Neural cell (in vitro differentiated cells): ENCODE measurements at regions not wholly inside any gene's neighbourhood (a gene's known extent, or its start where the extent isn't known, plus 50 kb on each side); places are given as distances from the start of the nearest gene placed in this dataset.

Source experiments
- H2AFZ ChIP-seq: fragments of 200-600, 300-800 bp; sonication (generic), shearing (Covaris generic); 2 replicates; pipeline ENCODE4 v1.6.0; 2014; ENCODE audit warnings: low read depth, mild to moderate bottlenecking, antibody characterized with exemption, low read length, moderate library complexity
- H3F3A ChIP-seq: fragments of 200-600 bp; shearing (Covaris generic); 2 replicates; pipeline ENCODE4 v1.6.1; 2016; ENCODE audit warnings: mild to moderate bottlenecking, moderate library complexity, mixed read lengths, antibody characterized with exemption, low read length; ENCODE audit not compliant: insufficient read depth, poor library complexity, severe bottlenecking
- H3K27ac ChIP-seq: fragments of 200-600, 300-800 bp; sonication (generic), shearing (Covaris generic); 2 replicates; pipeline ENCODE4 v1.5.1; 2014; ENCODE audit warnings: mild to moderate bottlenecking, low read length, moderate library complexity
- H3K27me3 ChIP-seq: fragments of 300-800, 200-600 bp; sonication (generic), shearing (Covaris generic); 2 replicates; pipeline ENCODE4 v1.6.0; 2014; ENCODE audit warnings: mild to moderate bottlenecking, low read depth, low read length, moderate library complexity; ENCODE audit not compliant: insufficient read depth
- H3K36me3 ChIP-seq: fragments of 300-800, 200-600 bp; sonication (generic), shearing (Covaris generic); 2 replicates; pipeline ENCODE4 v1.5.1; 2014; ENCODE audit warnings: mild to moderate bottlenecking, antibody characterized with exemption, low read length, moderate library complexity; ENCODE audit not compliant: insufficient read depth
- H3K4me2 ChIP-seq: fragments of 300-800, 200-600 bp; sonication (generic), shearing (Covaris generic); 2 replicates; pipeline ENCODE4 v1.6.0; 2014; ENCODE audit warnings: mild to moderate bottlenecking, low read length
- H3K4me3 ChIP-seq: fragments of 300-800, 200-600 bp; sonication (generic), shearing (Covaris generic); 2 replicates; pipeline ENCODE4 v1.5.1; 2014; ENCODE audit warnings: mild to moderate bottlenecking, low read length, moderate library complexity
- H3K79me2 ChIP-seq: fragments of 200-600 bp; shearing (Covaris generic); replicated peaks from 2 replicates; pipeline ENCODE4 v1.6.0; 2014; ENCODE audit warnings: mild to moderate bottlenecking, low read length, moderate library complexity; ENCODE audit not compliant: insufficient read depth
- H3K9ac ChIP-seq: fragments of 300-800, 200-600 bp; sonication (generic), shearing (Covaris generic); 2 replicates; pipeline ENCODE4 v1.6.1; 2016; ENCODE audit warnings: mild to moderate bottlenecking, low read length, mixed read lengths
- H3K9me2 ChIP-seq: fragments of 200-600 bp; shearing (Covaris generic); 2 replicates; pipeline ENCODE4 v1.6.1; 2016; ENCODE audit warnings: mild to moderate bottlenecking, low read length, mixed read lengths; ENCODE audit not compliant: insufficient read depth
- H3K9me3 ChIP-seq: fragments of 200-600, 300-800 bp; sonication (generic), shearing (Covaris generic); 2 replicates; pipeline ENCODE4 v1.6.1; 2016; ENCODE audit warnings: mild to moderate bottlenecking, mixed run types, low read length, moderate library complexity, mixed read lengths
- H4K20me1 ChIP-seq: fragments of 200-600 bp; shearing (Covaris generic); 2 replicates; pipeline ENCODE4 v1.6.1; 2016; ENCODE audit warnings: mild to moderate bottlenecking, mixed run types; ENCODE audit not compliant: insufficient read depth
- EP300 ChIP-seq: fragments of 450-650 bp; conservative IDR thresholded peaks from 2 replicates; pipeline ENCODE4 v1.6.1; 2014; ENCODE audit warnings: antibody characterized with exemption, mild to moderate bottlenecking, moderate library complexity; ENCODE audit not compliant: poor library complexity, severe bottlenecking
- EZH2 ChIP-seq: fragments of 200-600, 300-800 bp; shearing (Covaris generic), sonication (generic); IDR thresholded peaks from 2 replicates; pipeline ENCODE4 v1.6.1; 2014; ENCODE audit warnings: antibody characterized with exemption, low read length, borderline replicate concordance, mild to moderate bottlenecking; ENCODE audit not compliant: insufficient read depth, poor library complexity, severe bottlenecking
- MXI1 ChIP-seq: fragments of 450-650 bp; conservative IDR thresholded peaks from 2 replicates; pipeline ENCODE4 v1.6.1; 2014; ENCODE audit warnings: antibody characterized with exemption, mild to moderate bottlenecking; ENCODE audit not compliant: poor library complexity, severe bottlenecking
- POLR2AphosphoS5 ChIP-seq: IDR thresholded peaks from 2 replicates; pipeline ENCODE4 v1.6.1; 2012
- RAD21 ChIP-seq: fragments of 450-650 bp; conservative IDR thresholded peaks from 2 replicates; pipeline ENCODE4 v1.6.1; 2014; ENCODE audit warnings: antibody characterized with exemption, mild to moderate bottlenecking, moderate library complexity
- SMC3 ChIP-seq: fragments of 450-650 bp; conservative IDR thresholded peaks from 2 replicates; pipeline ENCODE4 v1.6.1; 2014; ENCODE audit warnings: antibody characterized with exemption, mild to moderate bottlenecking, moderate library complexity; ENCODE audit not compliant: poor library complexity
- TAF1 ChIP-seq: IDR thresholded peaks from 2 replicates; pipeline ENCODE4 v1.6.1; 2012; ENCODE audit warnings: low read depth
- TF ChIP-seq, protein P1 (sequence below): fragments of 450-650 bp; IDR thresholded peaks from 2 replicates; pipeline ENCODE4 v1.5.1; 2014; ENCODE audit warnings: antibody characterized with exemption, mild to moderate bottlenecking, moderate library complexity; ENCODE audit not compliant: poor library complexity, severe bottlenecking
- TF ChIP-seq, protein P2 (sequence below): IDR thresholded peaks from 2 replicates; pipeline ENCODE4 v1.6.1; 2012; ENCODE audit warnings: borderline replicate concordance

DNA sequence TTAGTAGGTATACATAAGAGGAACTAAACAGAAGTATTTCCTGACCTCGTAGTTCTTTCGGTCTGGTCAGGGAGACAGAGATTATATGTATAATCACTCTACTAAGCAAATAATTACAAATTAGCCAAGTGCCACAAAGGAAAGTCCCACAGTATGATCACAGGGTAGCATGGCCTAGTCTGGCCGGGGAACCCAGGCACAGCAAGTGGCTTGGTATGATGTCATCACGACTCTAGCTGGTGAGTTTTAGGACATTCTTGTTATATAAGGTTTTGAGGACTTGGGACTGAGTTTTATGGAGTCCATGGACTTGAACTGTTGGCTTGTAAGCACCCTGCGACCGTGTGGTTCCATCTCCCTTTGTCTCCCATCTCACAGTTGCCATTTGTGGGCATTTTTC is 316.5 kb upstream of the ZFHX3 start:
- no peak overlapping the region for H3K27ac ChIP-seq
- no peak overlapping the region for H2AFZ ChIP-seq
- no peaks in the 10 kb centered on the region for H3K36me3 ChIP-seq
- no peaks in the 10 kb centered on the region for H3F3A ChIP-seq
- TF ChIP-seq, protein P1, sequence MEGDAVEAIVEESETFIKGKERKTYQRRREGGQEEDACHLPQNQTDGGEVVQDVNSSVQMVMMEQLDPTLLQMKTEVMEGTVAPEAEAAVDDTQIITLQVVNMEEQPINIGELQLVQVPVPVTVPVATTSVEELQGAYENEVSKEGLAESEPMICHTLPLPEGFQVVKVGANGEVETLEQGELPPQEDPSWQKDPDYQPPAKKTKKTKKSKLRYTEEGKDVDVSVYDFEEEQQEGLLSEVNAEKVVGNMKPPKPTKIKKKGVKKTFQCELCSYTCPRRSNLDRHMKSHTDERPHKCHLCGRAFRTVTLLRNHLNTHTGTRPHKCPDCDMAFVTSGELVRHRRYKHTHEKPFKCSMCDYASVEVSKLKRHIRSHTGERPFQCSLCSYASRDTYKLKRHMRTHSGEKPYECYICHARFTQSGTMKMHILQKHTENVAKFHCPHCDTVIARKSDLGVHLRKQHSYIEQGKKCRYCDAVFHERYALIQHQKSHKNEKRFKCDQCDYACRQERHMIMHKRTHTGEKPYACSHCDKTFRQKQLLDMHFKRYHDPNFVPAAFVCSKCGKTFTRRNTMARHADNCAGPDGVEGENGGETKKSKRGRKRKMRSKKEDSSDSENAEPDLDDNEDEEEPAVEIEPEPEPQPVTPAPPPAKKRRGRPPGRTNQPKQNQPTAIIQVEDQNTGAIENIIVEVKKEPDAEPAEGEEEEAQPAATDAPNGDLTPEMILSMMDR: no peak
- no peak for TF ChIP-seq EZH2
- TF ChIP-seq MXI1: no peak
- no peak for TF ChIP-seq RAD21
- TF ChIP-seq EP300: no peak
- TF ChIP-seq TAF1: no peak
- TF ChIP-seq, protein P2, sequence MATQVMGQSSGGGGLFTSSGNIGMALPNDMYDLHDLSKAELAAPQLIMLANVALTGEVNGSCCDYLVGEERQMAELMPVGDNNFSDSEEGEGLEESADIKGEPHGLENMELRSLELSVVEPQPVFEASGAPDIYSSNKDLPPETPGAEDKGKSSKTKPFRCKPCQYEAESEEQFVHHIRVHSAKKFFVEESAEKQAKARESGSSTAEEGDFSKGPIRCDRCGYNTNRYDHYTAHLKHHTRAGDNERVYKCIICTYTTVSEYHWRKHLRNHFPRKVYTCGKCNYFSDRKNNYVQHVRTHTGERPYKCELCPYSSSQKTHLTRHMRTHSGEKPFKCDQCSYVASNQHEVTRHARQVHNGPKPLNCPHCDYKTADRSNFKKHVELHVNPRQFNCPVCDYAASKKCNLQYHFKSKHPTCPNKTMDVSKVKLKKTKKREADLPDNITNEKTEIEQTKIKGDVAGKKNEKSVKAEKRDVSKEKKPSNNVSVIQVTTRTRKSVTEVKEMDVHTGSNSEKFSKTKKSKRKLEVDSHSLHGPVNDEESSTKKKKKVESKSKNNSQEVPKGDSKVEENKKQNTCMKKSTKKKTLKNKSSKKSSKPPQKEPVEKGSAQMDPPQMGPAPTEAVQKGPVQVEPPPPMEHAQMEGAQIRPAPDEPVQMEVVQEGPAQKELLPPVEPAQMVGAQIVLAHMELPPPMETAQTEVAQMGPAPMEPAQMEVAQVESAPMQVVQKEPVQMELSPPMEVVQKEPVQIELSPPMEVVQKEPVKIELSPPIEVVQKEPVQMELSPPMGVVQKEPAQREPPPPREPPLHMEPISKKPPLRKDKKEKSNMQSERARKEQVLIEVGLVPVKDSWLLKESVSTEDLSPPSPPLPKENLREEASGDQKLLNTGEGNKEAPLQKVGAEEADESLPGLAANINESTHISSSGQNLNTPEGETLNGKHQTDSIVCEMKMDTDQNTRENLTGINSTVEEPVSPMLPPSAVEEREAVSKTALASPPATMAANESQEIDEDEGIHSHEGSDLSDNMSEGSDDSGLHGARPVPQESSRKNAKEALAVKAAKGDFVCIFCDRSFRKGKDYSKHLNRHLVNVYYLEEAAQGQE: no peak
- no peak for TF ChIP-seq POLR2AphosphoS5
- no peak for TF ChIP-seq SMC3
- H3K4me2 ChIP-seq: no peak overlapping the region
- H3K79me2 ChIP-seq: no peaks in the 10 kb centered on the region
- H3K9me2 ChIP-seq: no peaks in the 10 kb centered on the region
- no peaks in the 10 kb centered on the region for H3K27me3 ChIP-seq
- H3K4me3 ChIP-seq: no peak overlapping the region
- H4K20me1 ChIP-seq: no peaks in the 10 kb centered on the region
- H3K9ac ChIP-seq: no peak overlapping the region
- no peaks in the 10 kb centered on the region for H3K9me3 ChIP-seq

DNA sequence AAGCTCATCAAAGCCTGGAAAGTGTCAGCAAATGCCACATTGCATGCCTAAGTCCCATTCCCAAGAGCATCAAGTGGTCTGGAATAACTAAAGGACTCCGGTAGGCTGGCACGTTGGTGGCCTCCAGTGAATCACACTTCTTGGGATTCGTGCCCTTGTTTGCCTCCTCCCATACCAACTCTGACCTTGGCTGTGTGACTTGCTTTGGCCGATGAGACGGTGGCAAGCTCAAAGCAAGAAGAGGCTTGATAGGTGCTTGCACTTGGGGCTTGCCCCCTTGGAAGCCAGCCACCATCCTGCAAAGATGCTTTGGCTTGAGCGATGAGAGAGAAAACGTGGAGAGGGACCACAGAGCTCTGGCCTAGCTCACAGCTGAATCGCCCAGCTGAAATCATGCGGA is 313.1 kb upstream of the ZFHX3 start:
- Histone ChIP-seq H2AFZ (no peak overlapping the region), H3K9ac (no peak overlapping the region), H3K9me3 (no peaks in the 10 kb centered on the region), H3K27me3 (no peaks in the 10 kb centered on the region), H3K9me2 (no peaks in the 10 kb centered on the region), H4K20me1 (no peaks in the 10 kb centered on the region), H3K79me2 (no peaks in the 10 kb centered on the region), H3K4me3 (no peak overlapping the region), H3K4me2 (no peak overlapping the region), H3K27ac (no peak overlapping the region), H3F3A (no peaks in the 10 kb centered on the region), H3K36me3 (no peaks in the 10 kb centered on the region)
- TF ChIP-seq TAF1: no peak

DNA sequence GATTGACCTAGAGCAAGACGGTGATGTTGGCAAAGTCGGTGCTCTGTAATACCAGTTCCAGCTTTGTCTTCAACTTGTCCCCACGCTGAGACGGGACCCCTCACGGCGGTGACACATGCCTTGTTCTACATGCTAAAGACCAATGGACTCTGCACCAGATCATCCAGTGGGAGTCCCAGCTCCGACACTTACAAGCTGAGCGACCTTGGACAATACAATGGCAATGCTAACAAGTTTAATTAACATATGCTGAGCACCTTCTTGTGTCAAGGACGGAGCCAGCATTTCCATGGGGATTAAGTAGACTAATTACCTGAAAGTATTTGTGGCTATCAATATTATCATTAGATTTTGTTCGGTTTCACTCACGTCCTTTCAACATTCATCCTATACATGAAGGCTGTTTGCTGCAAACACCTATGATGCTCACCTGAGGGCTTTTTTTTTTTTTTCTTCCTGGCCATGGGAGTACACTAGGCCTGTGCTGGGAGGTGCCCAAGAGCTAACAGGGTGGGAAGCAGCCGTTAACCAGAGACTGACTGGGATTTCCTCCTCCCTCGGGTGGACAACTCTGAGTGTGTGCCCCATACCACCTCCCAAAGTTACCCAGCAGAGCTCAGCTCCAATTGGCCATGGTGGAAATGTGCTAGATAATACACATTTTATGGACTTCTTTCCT is 308.6 kb upstream of the ZFHX3 start:
- H3K79me2 ChIP-seq: no peaks in the 10 kb centered on the region
- H3K27me3 ChIP-seq: no peaks in the 10 kb centered on the region
- H3F3A ChIP-seq: no peaks in the 10 kb centered on the region
- no peak overlapping the region for H3K9ac ChIP-seq
- no peak overlapping the region for H3K27ac ChIP-seq
- H2AFZ ChIP-seq: no peak overlapping the region
- no peak overlapping the region for H3K4me2 ChIP-seq
- H3K36me3 ChIP-seq: no peaks in the 10 kb centered on the region
- no peaks in the 10 kb centered on the region for H3K9me3 ChIP-seq
- TF ChIP-seq POLR2AphosphoS5 (no peak), EZH2 (no peak), TAF1 (no peak), SMC3 (no peak), RAD21 (no peak)
- TF ChIP-seq, protein P2: no peak
- TF ChIP-seq, protein P1: no peak
- no peaks in the 10 kb centered on the region for H4K20me1 ChIP-seq
- no peaks in the 10 kb centered on the region for H3K9me2 ChIP-seq
- no peak overlapping the region for H3K4me3 ChIP-seq
